ENCODE measurements at regions not wholly inside any gene's neighbourhood (a gene's known extent, or its start where the extent isn't known, plus 50 kb on each side); places are given as distances from the start of the nearest gene placed in this dataset.

DNA sequence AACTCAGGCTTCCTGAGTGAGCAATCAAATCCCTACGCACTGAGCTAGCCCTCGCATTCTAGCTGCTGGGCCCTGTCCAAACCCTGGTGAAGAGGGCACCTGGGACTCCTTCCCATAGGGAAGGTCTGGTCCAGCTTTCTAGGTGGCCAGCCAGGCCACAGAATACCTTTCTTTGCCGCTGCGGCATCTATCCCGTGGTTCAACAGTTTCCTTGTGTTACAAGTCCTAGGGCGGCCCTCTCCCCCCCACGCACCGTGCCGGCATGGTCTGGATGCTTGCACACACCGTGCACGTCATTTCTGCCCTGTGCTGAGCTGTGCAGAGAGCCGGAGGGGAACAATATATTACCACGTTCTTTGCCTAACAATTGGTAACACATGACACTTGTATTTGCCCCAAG is 164.6 kb upstream of the TSHZ3 start:
- DNase-seq = no peak
- ATAC-seq (ENCODE audit: low read depth) = no peak
- Histone ChIP-seq H3K56ac (ENCODE audit: extremely low read depth, insufficient read depth, low read length) (no peak overlapping the region), H3K18ac (ENCODE audit: low read depth, low read length) (no peak overlapping the region), H3K9me3 (ENCODE audit: control insufficient read depth, insufficient read depth, low read length) (no peaks in the 10 kb centered on the region), H2BK120ac (ENCODE audit: low read depth, low read length) (no peak overlapping the region), H3K9me1 (ENCODE audit: insufficient read depth, low read length) (no peaks in the 10 kb centered on the region), H3K27ac (ENCODE audit: insufficient read depth, low read length) (no peak overlapping the region), H3K23ac (ENCODE audit: low read depth, low read length) (no peak overlapping the region), H2BK15ac (ENCODE audit: low read depth, low read length) (no peak overlapping the region), H2BK20ac (ENCODE audit: low read depth, low read length) (no peak overlapping the region), H2AK5ac (ENCODE audit: low read depth, low read length) (no peak overlapping the region), H4K5ac (ENCODE audit: low read depth, low read length) (no peak overlapping the region), H4K20me1 (ENCODE audit: insufficient read depth, low read length) (no peaks in the 10 kb centered on the region), H3K14ac (replicated peaks; ENCODE audit: low read depth, low read length) (no peak overlapping the region), H4K91ac (ENCODE audit: insufficient read depth, low read depth, low read length) (no peak overlapping the region), H3K4me1 (ENCODE audit: control insufficient read depth, insufficient read depth, low read length) (no peaks in the 10 kb centered on the region), H3K4me2 (ENCODE audit: low read depth, low read length) (no peak overlapping the region), H3K36me3 (ENCODE audit: control insufficient read depth, insufficient read depth, low read length) (no peaks in the 10 kb centered on the region), H3K4me3 (ENCODE audit: insufficient read depth, low read depth, low read length) (no peak overlapping the region), H3K79me1 (ENCODE audit: low read depth in 1 of 2, low read length in 2 of 2) (no peaks in the 10 kb centered on the region), H3K27me3 (ENCODE audit: control insufficient read depth, insufficient read depth, low read length) (no peaks in the 10 kb centered on the region; the same call in 1 of the 2 replicates), H4K8ac (ENCODE audit: low read depth in 2 of 2, low read length in 2 of 2) (no peak overlapping the region), H2AFZ (replicated peaks; ENCODE audit: low read length, poor library complexity) (no peak overlapping the region), H2AK9ac (replicated peaks; ENCODE audit: low read depth, low read length, poor library complexity) (no peak overlapping the region), H2BK5ac (ENCODE audit: low read depth, low read length, poor library complexity, severe bottlenecking) (no peak overlapping the region), H3K4ac (ENCODE audit: low read depth, low read length) (no peak overlapping the region), H3K9ac (ENCODE audit: low read depth, low read length) (no peak overlapping the region)
- 72% methylated on average over 6 of the region's 13 CpGs; no CpG with 5 or more reads in 1 of the 2 experiments for WGBS, 2 experiments (ENCODE audit: extremely low coverage in 2 of 2, insufficient read length in 1 of 2)
- in situ Hi-C loops (cut with MboI; ENCODE audit: low sequenced_read_pairs) (no loop called here), intact Hi-C loops (cut with micrococcal nuclease) (no loop called here), dilution Hi-C loops (cut with HindIII; ENCODE audit: low sequenced_read_pairs, unreplicated experiment) (no loop called here)
- no peak for TF ChIP-seq SMC3 (IDR thresholded peaks at IDR 0.05; ENCODE audit: low read depth, low read length)
- ChIA-PET CTCF (no interaction called here), POLR2A (ENCODE audit: unreplicated experiment) (no interaction called here)
- BruUV-seq (replicated peaks) = no TSS peak

Measured in IMR-90 (cell line).